Naive thymus-derived CD4-positive, alpha-beta T cell (primary cell): ENCODE measurements at regions not wholly inside any gene's neighbourhood (a gene's known extent, or its start where the extent isn't known, plus 50 kb on each side); places are given as distances from the start of the nearest gene placed in this dataset.

Experiments
- ATAC-seq: fragments of 150-1000 bp; cut with Tn5 transposase; 2 replicates; pipeline ENCODE4 v1.10.0; 2021; ENCODE audit warnings: mild to moderate bottlenecking, moderate library complexity
- CTCF ChIA-PET: fragments of 350-600 bp; sonication (Branson Sonifier 250); formaldehyde crosslinking; loops from one replicate; lab custom pipeline; 2021; ENCODE audit warnings: antibody characterized with exemption; lab: Charles Lee
- POLR2A ChIA-PET: fragments of 350-600 bp; sonication (Branson Sonifier 250); formaldehyde crosslinking; loops from one replicate; lab custom pipeline; 2021; ENCODE audit warnings: antibody characterized with exemption, inconsistent platforms; lab: Charles Lee
- DNase-seq, 9 donors: peaks; one replicate each; pipeline versions ENCODE4 v3.0.0 to v3.0.0-alpha.2; 2020 to 2022; ENCODE audit warnings: mixed read lengths in 1 of 9
- H3K27ac ChIP-seq: one replicate; pipeline ENCODE4 v1.7.0; 2013; ENCODE audit warnings: mild to moderate bottlenecking, low read depth, low read length, moderate library complexity
- H3K27me3 ChIP-seq, 2 donors: one replicate each; pipeline ENCODE4 v1.7.0; 2013; ENCODE audit warnings: low read length in 2 of 2, mild to moderate bottlenecking in 2 of 2, moderate library complexity in 2 of 2; ENCODE audit not compliant: control insufficient read depth in 2 of 2, insufficient read depth in 2 of 2
- H3K36me3 ChIP-seq, 3 experiments: 1 replicate in 2 of 3; 2 replicates in 1 of 3; pipeline ENCODE4 v1.7.0; 2013; ENCODE audit warnings: low read length in 3 of 3, mild to moderate bottlenecking in 3 of 3, moderate library complexity in 1 of 3; ENCODE audit not compliant: insufficient read depth in 3 of 3, control insufficient read depth in 2 of 3
- H3K4me1 ChIP-seq, 2 donors: one replicate each; pipeline ENCODE4 v1.7.0; 2013; ENCODE audit warnings: low read length in 2 of 2, mild to moderate bottlenecking in 2 of 2, moderate library complexity in 1 of 2; ENCODE audit not compliant: control insufficient read depth in 2 of 2, insufficient read depth in 2 of 2
- H3K4me3 ChIP-seq: 2 replicates; pipeline ENCODE4 v1.7.0; 2013; ENCODE audit warnings: mild to moderate bottlenecking, low read length
- H3K9me3 ChIP-seq, 3 experiments: 1 replicate in 2 of 3; 2 replicates in 1 of 3; pipeline ENCODE4 v1.7.0; 2013; ENCODE audit warnings: low read length in 3 of 3; ENCODE audit not compliant: control insufficient read depth in 2 of 3
- H3K27ac Mint-ChIP-seq, 9 donors: one replicate each; pipeline ENCODE4 v1.8.0; 2020 to 2022; ENCODE audit warnings: mixed read lengths in 9 of 9, mild to moderate bottlenecking in 8 of 9, moderate library complexity in 5 of 9, inconsistent platforms in 2 of 9
- H3K27me3 Mint-ChIP-seq, 5 donors: one replicate each; pipeline ENCODE4 v1.8.0; 2021 to 2022; ENCODE audit warnings: mixed read lengths in 5 of 5, mild to moderate bottlenecking in 1 of 5
- H3K36me3 Mint-ChIP-seq, 5 donors: one replicate each; pipeline ENCODE4 v1.8.0; 2020 to 2022; ENCODE audit warnings: mixed read lengths in 5 of 5, mild to moderate bottlenecking in 3 of 5, inconsistent platforms in 1 of 5
- H3K4me1 Mint-ChIP-seq, 7 donors: one replicate each; pipeline ENCODE4 v1.8.0; 2020 to 2022; ENCODE audit warnings: mixed read lengths in 7 of 7, mild to moderate bottlenecking in 3 of 7, inconsistent platforms in 1 of 7
- H3K4me3 Mint-ChIP-seq, 10 donors: one replicate each; pipeline ENCODE4 v1.8.0; 2020 to 2022; ENCODE audit warnings: mild to moderate bottlenecking in 10 of 10, mixed read lengths in 10 of 10, moderate library complexity in 6 of 10, inconsistent platforms in 2 of 10
- H3K9me3 Mint-ChIP-seq, 11 donors: one replicate each; pipeline ENCODE4 v1.8.0; 2020 to 2022; ENCODE audit warnings: mixed read lengths in 11 of 11, mild to moderate bottlenecking in 4 of 11, inconsistent platforms in 1 of 11, moderate library complexity in 1 of 11
- intact Hi-C, 2 donors: fragments of 100-400 bp; cut with micrococcal nuclease; formaldehyde crosslinking; loops; one replicate each; pipeline ENCODE4 v1.15.1; 2023

GRCh38 chr10:53013201-53013810 is 240.7 kb upstream of the MBL2 start:
- Histone ChIP-seq H3K27me3 (no peaks in the 10 kb centered on the region), H3K36me3 (no peaks in the 10 kb centered on the region), H3K9me3 (no peaks in the 10 kb centered on the region), H3K4me3 (no peak overlapping the region), H3K27ac (no peak overlapping the region), H3K4me1 (no peaks in the 10 kb centered on the region)
- intact Hi-C loops = no loop called here
- ATAC-seq (no peak), DNase-seq (no peak)
- POLR2A ChIA-PET = no interaction called here
- Mint-ChIP-seq H3K36me3 (no peaks in the 10 kb centered on the region), H3K9me3 (peaks cover 0 to 12% (median 0%) of the 10 kb centered on the region in 11 donors), H3K27me3 (no peaks in the 10 kb centered on the region), H3K4me3 (no peak overlapping the region), H3K27ac (no peak overlapping the region), H3K4me1 (no peaks in the 10 kb centered on the region)
- CTCF ChIA-PET = no interaction called here

GRCh38 chr10:53009961-53010907 is 237.7 kb upstream of the MBL2 start:
- H3K27me3 ChIP-seq = no peaks in the 10 kb centered on the region
- H3K4me3 ChIP-seq = no peak overlapping the region
- no peaks in the 10 kb centered on the region for H3K36me3 ChIP-seq
- Mint-ChIP-seq H3K9me3 (peaks cover 0 to 13% (median 0%) of the 10 kb centered on the region in 11 donors), H3K4me3 (no peak overlapping the region), H3K4me1 (no peaks in the 10 kb centered on the region), H3K27ac (no peak overlapping the region), H3K36me3 (no peaks in the 10 kb centered on the region), H3K27me3 (no peaks in the 10 kb centered on the region)
- ATAC-seq = no peak
- intact Hi-C loops = no loop called here
- ChIA-PET CTCF (no interaction called here), POLR2A (no interaction called here)
- DNase-seq = no peak
- H3K9me3 ChIP-seq = no peaks in the 10 kb centered on the region
- H3K27ac ChIP-seq = no peak overlapping the region
- no peaks in the 10 kb centered on the region for H3K4me1 ChIP-seq

- Mint-ChIP-seq H3K9me3 (peaks cover 0 to 6% (median 1%) of the 10 kb centered on the region in 11 donors), H3K27me3 (no peaks in the 10 kb centered on the region), H3K4me1 (no peaks in the 10 kb centered on the region), H3K4me3 (no peak overlapping the region), H3K27ac (no peak overlapping the region), H3K36me3 (no peaks in the 10 kb centered on the region)
- no peak overlapping the region for H3K4me3 ChIP-seq
- no peaks in the 10 kb centered on the region for H3K9me3 ChIP-seq
- intact Hi-C loops = no loop called here
- DNase-seq (no peak), ATAC-seq (no peak)
- no peaks in the 10 kb centered on the region for H3K27me3 ChIP-seq
- no peaks in the 10 kb centered on the region for H3K36me3 ChIP-seq
- POLR2A ChIA-PET = no interaction called here
- H3K4me1 ChIP-seq = no peaks in the 10 kb centered on the region
- CTCF ChIA-PET = no interaction called here
- no peak overlapping the region for H3K27ac ChIP-seq
Observed at GRCh38 chr10:53007527-53007842, 234.9 kb upstream of the MBL2 start.

- H3K36me3 ChIP-seq = no peaks in the 10 kb centered on the region
- ChIA-PET CTCF (no interaction called here), POLR2A (no interaction called here)
- intact Hi-C loops = no loop called here
- Mint-ChIP-seq H3K36me3 (no peaks in the 10 kb centered on the region), H3K4me3 (no peak overlapping the region), H3K27ac (no peak overlapping the region), H3K9me3 (peaks cover 0 to 6% (median 0%) of the 10 kb centered on the region in 11 donors), H3K27me3 (no peaks in the 10 kb centered on the region), H3K4me1 (no peaks in the 10 kb centered on the region)
- H3K9me3 ChIP-seq = no peaks in the 10 kb centered on the region
- H3K27ac ChIP-seq = no peak overlapping the region
- no peak overlapping the region for H3K4me3 ChIP-seq
- H3K4me1 ChIP-seq = no peaks in the 10 kb centered on the region
- no peak for DNase-seq
- H3K27me3 ChIP-seq = no peaks in the 10 kb centered on the region
- no peak for ATAC-seq
Observed at GRCh38 chr10:53006663-53007526, 234.3 kb upstream of the MBL2 start.

GRCh38 chr10:53005612-53006345 is 233.2 kb upstream of the MBL2 start:
- Histone ChIP-seq H3K27ac (no peak overlapping the region), H3K9me3 (no peaks in the 10 kb centered on the region), H3K27me3 (no peaks in the 10 kb centered on the region), H3K4me3 (no peak overlapping the region), H3K4me1 (no peaks in the 10 kb centered on the region), H3K36me3 (no peaks in the 10 kb centered on the region)
- DNase-seq (no peak), ATAC-seq (no peak)
- no peaks in the 10 kb centered on the region for H3K4me1 Mint-ChIP-seq
- H3K27ac Mint-ChIP-seq = no peak overlapping the region
- no peaks in the 10 kb centered on the region for H3K36me3 Mint-ChIP-seq
- ChIA-PET CTCF (no interaction called here), POLR2A (no interaction called here)
- intact Hi-C loops = no loop called here
- H3K4me3 Mint-ChIP-seq = no peak overlapping the region
- H3K27me3 Mint-ChIP-seq = no peaks in the 10 kb centered on the region
- peaks cover 0 to 8% (median under 1%) of the 10 kb centered on the region in 11 donors for H3K9me3 Mint-ChIP-seq

GRCh38 chr10:53003094-53003493 is 230.5 kb upstream of the MBL2 start:
- no peaks in the 10 kb centered on the region for H3K9me3 ChIP-seq
- H3K36me3 Mint-ChIP-seq = no peaks in the 10 kb centered on the region
- peaks cover 0 to 7% (median 1%) of the 10 kb centered on the region in 11 donors for H3K9me3 Mint-ChIP-seq
- ChIA-PET CTCF (no interaction called here), POLR2A (no interaction called here)
- no peaks in the 10 kb centered on the region for H3K27me3 ChIP-seq
- ATAC-seq (no peak), DNase-seq (no peak)
- H3K4me1 ChIP-seq = no peaks in the 10 kb centered on the region
- no peak overlapping the region for H3K4me3 Mint-ChIP-seq
- H3K36me3 ChIP-seq = no peaks in the 10 kb centered on the region
- H3K4me1 Mint-ChIP-seq = no peaks in the 10 kb centered on the region
- no peak overlapping the region for H3K27ac Mint-ChIP-seq
- no peak overlapping the region for H3K4me3 ChIP-seq
- no peaks in the 10 kb centered on the region for H3K27me3 Mint-ChIP-seq
- H3K27ac ChIP-seq = no peak overlapping the region
- intact Hi-C loops = no loop called here
